MM.1S (cell line): ENCODE measurements at regions not wholly inside any gene's neighbourhood (a gene's known extent, or its start where the extent isn't known, plus 50 kb on each side); places are given as distances from the start of the nearest gene placed in this dataset.

Experiments used
- DNase-seq: peaks from one replicate; pipeline ENCODE4 v3.0.0-alpha.2; 2015
- H2AFZ ChIP-seq: fragments of 300-600 bp; sonication (generic); 2 replicates; pipeline ENCODE4 v1.6.0; 2016; ENCODE audit warnings: antibody characterized with exemption, low read length
- H3F3A ChIP-seq: fragments of 300-600 bp; sonication (generic); 2 replicates; pipeline ENCODE4 v1.6.1; 2016; ENCODE audit warnings: mild to moderate bottlenecking, antibody characterized with exemption, low read length, moderate library complexity, mixed read lengths; ENCODE audit not compliant: insufficient read depth
- H3K27ac ChIP-seq: fragments of 300-600 bp; sonication (generic); 2 replicates; pipeline ENCODE4 v1.5.1; 2016; ENCODE audit warnings: mild to moderate bottlenecking, low read length
- H3K27me3 ChIP-seq: fragments of 300-600 bp; sonication (generic); replicated peaks from 2 replicates; pipeline ENCODE4 v1.6.0; 2016; ENCODE audit warnings: low read length; ENCODE audit not compliant: insufficient read depth
- H3K36me3 ChIP-seq: fragments of 300-600 bp; sonication (generic); replicated peaks from 2 replicates; pipeline ENCODE4 v1.6.1; 2016; ENCODE audit warnings: mild to moderate bottlenecking, low read length, mixed read lengths; ENCODE audit not compliant: insufficient read depth
- H3K4me1 ChIP-seq: fragments of 300-600 bp; sonication (generic); 2 replicates; pipeline ENCODE4 v1.6.1; 2016; ENCODE audit warnings: low read length, mixed read lengths
- H3K4me2 ChIP-seq: fragments of 300-600 bp; sonication (generic); 2 replicates; pipeline ENCODE4 v1.6.0; 2016; ENCODE audit warnings: low read depth, low read length
- H3K4me3 ChIP-seq: fragments of 300-600 bp; sonication (generic); 2 replicates; pipeline ENCODE4 v1.5.1; 2016; ENCODE audit warnings: low read length, mixed read lengths
- H3K79me2 ChIP-seq: fragments of 300-600 bp; sonication (generic); 2 replicates; pipeline ENCODE4 v1.6.1; 2016; ENCODE audit warnings: mixed run types, low read length, mixed read lengths
- H3K9ac ChIP-seq: fragments of 300-600 bp; sonication (generic); 2 replicates; pipeline ENCODE4 v1.6.1; 2016; ENCODE audit warnings: low read length, mixed read lengths
- H3K9me2 ChIP-seq: fragments of 300-600 bp; sonication (generic); replicated peaks from 2 replicates; pipeline ENCODE4 v1.6.1; 2016; ENCODE audit warnings: mild to moderate bottlenecking, low read length, mixed read lengths; ENCODE audit not compliant: insufficient read depth
- H3K9me3 ChIP-seq: fragments of 300-600 bp; sonication (generic); replicated peaks from 2 replicates; pipeline ENCODE4 v1.6.1; 2016; ENCODE audit warnings: mild to moderate bottlenecking, low read length, mixed read lengths; ENCODE audit not compliant: insufficient read depth
- H4K20me1 ChIP-seq: fragments of 300-600 bp; sonication (generic); 2 replicates; pipeline ENCODE4 v1.6.1; 2016; ENCODE audit warnings: mild to moderate bottlenecking, low read length, moderate library complexity, mixed read lengths; ENCODE audit not compliant: insufficient read depth
- EZH2 ChIP-seq: fragments of 300-600 bp; sonication (generic); optimal IDR thresholded peaks from 2 replicates; pipeline ENCODE3; 2017; ENCODE audit warnings: low read depth, mild to moderate bottlenecking, antibody characterized with exemption, low read length, mixed read lengths
- EZH2phosphoT487 ChIP-seq: fragments of 300-600 bp; sonication (generic); IDR thresholded peaks from 2 replicates; pipeline ENCODE4 v1.6.1; 2018; ENCODE audit warnings: antibody characterized with exemption, low read length
- TF ChIP-seq, protein P1 (sequence below): fragments of 300-600 bp; sonication (generic); IDR thresholded peaks from 2 replicates; pipeline ENCODE4 v1.5.1; 2016; ENCODE audit warnings: antibody characterized with exemption, low read length, mixed read lengths

DNA sequence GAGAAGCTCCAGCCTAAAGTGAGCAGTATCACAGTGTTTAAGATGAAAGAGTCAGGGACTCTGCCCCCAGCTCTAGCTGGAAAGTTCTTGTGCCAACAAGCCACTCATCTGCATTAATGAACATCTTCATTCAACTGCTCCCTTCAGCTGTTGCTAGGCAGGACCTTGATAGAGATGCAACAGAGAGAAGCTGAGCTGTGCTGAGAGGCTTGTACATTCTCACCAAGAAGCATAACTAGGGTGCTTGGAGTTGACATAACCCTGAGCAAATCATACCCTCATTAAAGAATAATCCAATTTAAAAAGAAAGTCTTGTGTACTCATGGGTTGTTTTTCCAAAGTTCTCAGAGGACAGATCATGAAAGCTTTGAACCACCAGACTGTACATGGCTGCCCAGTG lies 63.2 kb downstream of the ATXN3L start:
- H3K79me2 ChIP-seq, result no peaks in the 10 kb centered on the region
- no peak overlapping the region; the same call in 1 of the 2 replicates for H3K9ac ChIP-seq
- DNase-seq, result peak; percentile 28
- no peaks in the 10 kb centered on the region for H4K20me1 ChIP-seq
- H3K4me1 ChIP-seq, result peaks cover 50% of the 10 kb centered on the region
- peak overlapping the region; percentile 87; the same call in 1 of the 2 replicates for H3K4me2 ChIP-seq
- no peaks in the 10 kb centered on the region for H3K27me3 ChIP-seq
- no peak for TF ChIP-seq EZH2
- TF ChIP-seq, protein P1, sequence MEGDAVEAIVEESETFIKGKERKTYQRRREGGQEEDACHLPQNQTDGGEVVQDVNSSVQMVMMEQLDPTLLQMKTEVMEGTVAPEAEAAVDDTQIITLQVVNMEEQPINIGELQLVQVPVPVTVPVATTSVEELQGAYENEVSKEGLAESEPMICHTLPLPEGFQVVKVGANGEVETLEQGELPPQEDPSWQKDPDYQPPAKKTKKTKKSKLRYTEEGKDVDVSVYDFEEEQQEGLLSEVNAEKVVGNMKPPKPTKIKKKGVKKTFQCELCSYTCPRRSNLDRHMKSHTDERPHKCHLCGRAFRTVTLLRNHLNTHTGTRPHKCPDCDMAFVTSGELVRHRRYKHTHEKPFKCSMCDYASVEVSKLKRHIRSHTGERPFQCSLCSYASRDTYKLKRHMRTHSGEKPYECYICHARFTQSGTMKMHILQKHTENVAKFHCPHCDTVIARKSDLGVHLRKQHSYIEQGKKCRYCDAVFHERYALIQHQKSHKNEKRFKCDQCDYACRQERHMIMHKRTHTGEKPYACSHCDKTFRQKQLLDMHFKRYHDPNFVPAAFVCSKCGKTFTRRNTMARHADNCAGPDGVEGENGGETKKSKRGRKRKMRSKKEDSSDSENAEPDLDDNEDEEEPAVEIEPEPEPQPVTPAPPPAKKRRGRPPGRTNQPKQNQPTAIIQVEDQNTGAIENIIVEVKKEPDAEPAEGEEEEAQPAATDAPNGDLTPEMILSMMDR, result no peak
- TF ChIP-seq EZH2phosphoT487, result no peak
- no peaks in the 10 kb centered on the region for H3K9me2 ChIP-seq
- no peaks in the 10 kb centered on the region for H3K9me3 ChIP-seq
- peak overlapping the region; percentile 71; the same call in 1 of the 2 replicates for H3K27ac ChIP-seq
- peaks cover 22% of the 10 kb centered on the region for H3F3A ChIP-seq
- H3K36me3 ChIP-seq, result no peaks in the 10 kb centered on the region
- no peak overlapping the region for H3K4me3 ChIP-seq
- peak overlapping the region; percentile 31; the same call in 1 of the 2 replicates for H2AFZ ChIP-seq

DNA sequence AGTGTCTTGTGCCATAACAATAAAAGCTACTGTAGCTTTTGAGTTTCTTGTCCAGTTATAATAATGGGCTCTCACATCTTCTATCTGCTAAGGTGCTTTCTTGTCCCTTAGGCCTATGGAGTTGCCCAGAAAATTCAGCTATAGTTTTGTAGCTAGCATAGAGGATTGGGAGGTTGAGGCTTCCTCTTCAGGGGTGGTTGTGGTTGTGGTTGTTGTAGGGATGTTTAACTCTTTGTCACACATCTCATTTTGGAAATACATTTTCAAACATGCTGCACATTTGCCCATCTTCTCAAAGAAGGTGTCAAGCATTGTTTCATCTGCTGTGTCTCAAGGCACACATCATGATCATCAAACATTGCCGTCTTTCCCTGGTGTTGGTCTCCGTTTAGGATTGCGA lies 65.0 kb downstream of the ATXN3L start:
- peak overlapping the region; percentile 78 for H3K27ac ChIP-seq
- H3K9ac ChIP-seq, result no peak overlapping the region
- no peaks in the 10 kb centered on the region for H3K79me2 ChIP-seq
- no peak overlapping the region for H2AFZ ChIP-seq
- H3K36me3 ChIP-seq, result no peaks in the 10 kb centered on the region
- H4K20me1 ChIP-seq, result no peaks in the 10 kb centered on the region
- TF ChIP-seq EZH2, result no peak
- TF ChIP-seq, protein P1, result no peak
- no peak for TF ChIP-seq EZH2phosphoT487
- H3F3A ChIP-seq, result peaks cover 22% of the 10 kb centered on the region
- H3K9me3 ChIP-seq, result no peaks in the 10 kb centered on the region
- H3K4me2 ChIP-seq, result peak overlapping the region; percentile 31; the same call in 1 of the 2 replicates
- H3K4me3 ChIP-seq, result no peak overlapping the region
- no peaks in the 10 kb centered on the region for H3K9me2 ChIP-seq
- peaks cover 50% of the 10 kb centered on the region for H3K4me1 ChIP-seq
- no peaks in the 10 kb centered on the region for H3K27me3 ChIP-seq
- DNase-seq, result no peak

DNA sequence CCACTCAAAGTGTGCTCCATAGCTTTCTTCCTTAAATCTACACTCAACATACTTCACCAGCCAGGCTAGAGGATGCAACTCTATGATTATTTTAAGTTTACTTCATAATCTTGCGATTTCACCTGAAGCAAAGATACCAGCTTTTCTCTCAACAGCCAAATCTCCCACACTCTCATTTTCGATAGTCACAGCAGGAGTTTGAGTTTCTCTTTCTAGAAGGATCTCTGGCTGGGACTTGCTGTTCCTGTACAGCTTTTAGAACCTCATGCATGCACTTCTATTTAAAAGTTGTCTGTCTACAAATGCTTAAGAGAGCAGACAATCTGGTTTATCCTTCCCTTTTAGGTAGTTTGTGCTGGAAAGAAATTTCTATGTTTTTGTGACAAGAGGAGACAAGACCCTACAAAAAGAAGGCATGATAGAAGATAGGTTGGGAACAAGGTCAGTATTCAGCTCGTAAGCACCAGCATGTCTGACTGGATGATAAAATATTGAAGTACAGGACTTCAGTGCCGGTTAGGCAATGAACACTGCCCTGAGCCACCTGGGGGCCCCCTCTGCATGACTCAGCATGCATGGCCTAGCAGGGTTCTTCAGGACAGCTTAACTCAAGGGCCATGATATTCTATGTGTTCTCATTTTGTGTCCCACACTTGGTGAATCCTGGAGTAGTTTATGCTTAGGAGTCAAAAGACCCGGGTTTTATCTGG lies 65.6 kb downstream of the ATXN3L start:
- Histone ChIP-seq H3K36me3 (no peaks in the 10 kb centered on the region), H3K9ac (no peak overlapping the region; the same call in 1 of the 2 replicates), H2AFZ (no peak overlapping the region), H4K20me1 (no peaks in the 10 kb centered on the region), H3K27ac (peak overlapping the region; percentile 78), H3F3A (peaks cover 22% of the 10 kb centered on the region), H3K4me1 (peaks cover 50% of the 10 kb centered on the region), H3K9me2 (no peaks in the 10 kb centered on the region), H3K4me3 (no peak overlapping the region), H3K27me3 (no peaks in the 10 kb centered on the region), H3K79me2 (no peaks in the 10 kb centered on the region), H3K4me2 (peak overlapping the region; percentile 31; the same call in 1 of the 2 replicates), H3K9me3 (no peaks in the 10 kb centered on the region)
- TF ChIP-seq EZH2, result no peak
- TF ChIP-seq, protein P1, result peak; percentile 26
- DNase-seq, result peak; percentile 53
